ENCODE measurements at regions not wholly inside any gene's neighbourhood (a gene's known extent, or its start where the extent isn't known, plus 50 kb on each side); places are given as distances from the start of the nearest gene placed in this dataset.

GRCh38 chr3:107211608-107212007, 165.6 kb upstream of the CCDC54 start:
- TF ChIP-seq CTCF (conservative IDR thresholded peaks at IDR 0.05) = no peak
- TF ChIP-seq ZFX (IDR thresholded peaks at IDR 0.05) = no peak
